ENCODE measurements at regions not wholly inside any gene's neighbourhood (a gene's known extent, or its start where the extent isn't known, plus 50 kb on each side); places are given as distances from the start of the nearest gene placed in this dataset.

DNA sequence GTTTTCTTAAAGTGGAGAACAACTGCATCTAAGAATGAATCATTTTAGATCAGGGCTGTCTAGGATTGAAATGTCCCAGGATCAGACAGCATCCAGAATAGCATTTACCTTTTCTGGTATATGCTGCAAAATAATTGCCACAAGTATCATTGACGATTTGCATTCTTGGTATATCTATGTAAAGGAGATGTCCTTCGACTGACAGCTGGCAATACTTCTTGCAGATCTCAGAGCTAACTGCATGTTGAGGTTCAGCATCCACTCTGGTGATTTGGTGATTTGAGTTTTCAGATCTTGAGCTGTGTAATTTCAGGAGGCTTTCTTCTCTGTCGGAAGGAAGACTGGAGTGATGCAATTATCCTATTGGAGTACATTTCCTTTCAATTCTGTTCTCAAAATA is 78.1 kb upstream of the CPHXL start:
- Histone ChIP-seq H3K4me1 (no peaks in the 10 kb centered on the region), H3K27me3 (no peaks in the 10 kb centered on the region), H3K9me3 (no peaks in the 10 kb centered on the region), H3K4me3 (no peak overlapping the region), H3K36me3 (no peaks in the 10 kb centered on the region), H3K27ac (no peak overlapping the region)
- 46 to 60% methylated on average over 3 of the region's 3 CpGs for WGBS, 2 donors
- FAIRE-seq = no peak
- DNase-seq = no peak
- ATAC-seq = no peak
- TF ChIP-seq, protein P1, sequence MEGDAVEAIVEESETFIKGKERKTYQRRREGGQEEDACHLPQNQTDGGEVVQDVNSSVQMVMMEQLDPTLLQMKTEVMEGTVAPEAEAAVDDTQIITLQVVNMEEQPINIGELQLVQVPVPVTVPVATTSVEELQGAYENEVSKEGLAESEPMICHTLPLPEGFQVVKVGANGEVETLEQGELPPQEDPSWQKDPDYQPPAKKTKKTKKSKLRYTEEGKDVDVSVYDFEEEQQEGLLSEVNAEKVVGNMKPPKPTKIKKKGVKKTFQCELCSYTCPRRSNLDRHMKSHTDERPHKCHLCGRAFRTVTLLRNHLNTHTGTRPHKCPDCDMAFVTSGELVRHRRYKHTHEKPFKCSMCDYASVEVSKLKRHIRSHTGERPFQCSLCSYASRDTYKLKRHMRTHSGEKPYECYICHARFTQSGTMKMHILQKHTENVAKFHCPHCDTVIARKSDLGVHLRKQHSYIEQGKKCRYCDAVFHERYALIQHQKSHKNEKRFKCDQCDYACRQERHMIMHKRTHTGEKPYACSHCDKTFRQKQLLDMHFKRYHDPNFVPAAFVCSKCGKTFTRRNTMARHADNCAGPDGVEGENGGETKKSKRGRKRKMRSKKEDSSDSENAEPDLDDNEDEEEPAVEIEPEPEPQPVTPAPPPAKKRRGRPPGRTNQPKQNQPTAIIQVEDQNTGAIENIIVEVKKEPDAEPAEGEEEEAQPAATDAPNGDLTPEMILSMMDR (IDR thresholded peaks at IDR 0.05) = no peak
- intact Hi-C loops (cut with DNase I) = no loop called here

DNA sequence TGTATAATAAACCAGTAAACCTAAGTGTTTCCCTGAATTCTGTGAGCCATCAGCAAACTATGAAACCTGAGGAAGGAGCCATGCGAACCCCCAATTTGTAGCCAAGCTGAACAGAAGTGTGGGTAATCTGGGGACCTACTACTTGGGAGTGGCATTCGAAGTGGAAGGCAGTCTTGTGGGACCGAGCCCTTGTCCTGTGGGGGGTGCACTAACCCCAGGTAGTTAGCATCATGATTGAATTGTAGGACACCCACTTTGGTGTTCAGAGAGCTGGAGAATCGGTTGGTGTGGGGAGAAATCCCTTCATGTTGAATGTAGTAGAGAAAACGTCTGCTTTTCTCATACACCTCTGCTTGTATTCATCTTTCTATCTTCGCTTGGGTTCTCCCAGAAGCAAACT is 79.7 kb upstream of the CPHXL start:
- WGBS, 2 donors = 79 to 83% methylated on average over 6 of the region's 6 CpGs
- TF ChIP-seq, protein P1 (IDR thresholded peaks at IDR 0.05) = no peak
- Histone ChIP-seq H3K4me1 (no peaks in the 10 kb centered on the region), H3K36me3 (no peaks in the 10 kb centered on the region), H3K27me3 (no peaks in the 10 kb centered on the region), H3K4me3 (no peak overlapping the region), H3K27ac (no peak overlapping the region), H3K9me3 (no peaks in the 10 kb centered on the region)
- intact Hi-C loops (cut with DNase I) = no loop called here
- FAIRE-seq (no peak), DNase-seq (no peak), ATAC-seq (no peak)

DNA sequence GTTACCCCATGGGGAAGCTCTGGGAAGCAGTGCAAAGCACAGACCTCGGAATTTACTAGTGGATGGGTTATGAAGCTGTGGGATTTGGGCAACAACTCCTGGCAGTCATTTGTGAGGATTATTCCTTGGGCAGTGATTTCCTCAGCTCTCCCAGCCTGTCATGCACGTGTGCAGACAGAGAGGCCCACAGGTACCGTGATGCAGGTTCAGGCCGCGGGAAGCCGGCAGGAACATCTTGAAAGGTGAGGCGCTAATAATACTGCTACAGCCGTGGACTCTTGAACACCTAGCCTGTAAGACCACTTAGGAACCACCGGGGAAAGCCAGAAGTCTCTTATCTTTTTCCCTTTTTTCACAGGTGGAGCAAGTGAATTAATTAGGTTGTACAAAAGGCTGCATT is 80.2 kb upstream of the CPHXL start:
- intact Hi-C loops (cut with DNase I) = no loop called here
- FAIRE-seq = no peak
- DNase-seq = no peak

DNA sequence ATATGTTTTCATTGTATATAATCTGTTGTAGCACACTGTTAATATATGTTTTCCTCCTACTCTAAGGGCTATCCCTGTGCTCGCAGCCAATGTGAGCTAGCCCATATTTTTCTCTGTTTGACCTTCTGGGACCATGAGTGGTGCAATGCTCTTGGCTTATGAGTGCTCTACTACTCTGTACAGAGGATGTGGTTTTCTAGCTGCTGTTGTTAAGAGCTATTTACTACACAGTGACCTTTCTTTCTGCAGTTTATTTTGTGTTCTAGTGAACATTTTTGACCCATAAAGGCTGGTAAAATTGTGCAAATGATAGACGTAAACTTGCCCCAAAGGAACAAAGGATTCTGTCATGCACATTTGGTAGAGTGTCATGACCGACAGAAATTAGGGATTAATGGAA is 84.1 kb upstream of the CPHXL start:
- TF ChIP-seq, protein P1 (IDR thresholded peaks at IDR 0.05) = no peak
- no peak overlapping the region for H3K4me3 ChIP-seq
- H3K27ac ChIP-seq = no peak overlapping the region
- intact Hi-C loops (cut with DNase I) = no loop called here
- no peaks in the 10 kb centered on the region for H3K36me3 ChIP-seq
- H3K9me3 ChIP-seq = no peaks in the 10 kb centered on the region
- ATAC-seq (peak in 3 of 4 donors; percentile 37 to 40 (median 37)), FAIRE-seq (no peak), DNase-seq (no peak)
- no peaks in the 10 kb centered on the region for H3K4me1 ChIP-seq
- H3K27me3 ChIP-seq = no peaks in the 10 kb centered on the region
- WGBS, 2 donors = 82 to 83% methylated on average over 3 of the region's 3 CpGs

More for the DNA sequence above, 80.2 kb upstream of the CPHXL start:
- ATAC-seq = no peak
- Histone ChIP-seq H3K4me1 (no peaks in the 10 kb centered on the region), H3K4me3 (no peak overlapping the region), H3K27ac (no peak overlapping the region), H3K9me3 (no peaks in the 10 kb centered on the region), H3K27me3 (no peaks in the 10 kb centered on the region), H3K36me3 (no peaks in the 10 kb centered on the region)
- 86 to 87% methylated on average over 9 of the region's 9 CpGs for WGBS, 2 donors
- TF ChIP-seq, protein P1 (IDR thresholded peaks at IDR 0.05) = no peak

DNA sequence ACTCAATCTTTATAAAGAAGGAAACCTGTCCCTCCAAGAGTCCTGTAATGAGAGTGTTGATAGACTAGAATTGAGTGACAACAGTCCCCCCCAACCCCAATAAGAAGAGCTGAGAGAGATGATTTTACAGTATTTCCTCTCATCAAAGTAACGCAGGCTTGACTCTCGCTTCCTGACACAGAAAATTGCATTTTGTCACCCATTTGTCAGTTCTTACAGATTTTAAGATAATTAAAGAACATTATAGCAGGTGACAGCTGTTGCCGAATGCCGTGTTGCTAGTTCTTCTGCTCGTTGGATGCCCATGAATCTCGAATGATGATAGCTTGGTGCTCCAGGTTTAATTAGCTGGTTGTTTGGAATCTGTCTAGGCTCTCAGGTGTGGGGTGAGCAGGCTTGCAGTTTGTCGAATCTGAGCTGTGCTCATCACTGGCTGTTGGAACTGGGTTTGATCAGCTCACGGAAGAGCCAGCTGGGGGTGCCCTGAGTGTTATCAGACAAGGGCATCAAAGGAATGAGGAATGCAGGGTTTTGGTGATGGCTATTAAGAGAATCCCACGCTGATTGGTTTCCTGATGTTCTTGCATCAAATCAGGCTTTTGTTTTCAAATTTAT is 84.8 kb upstream of the CPHXL start:
- TF ChIP-seq, protein P1 (IDR thresholded peaks at IDR 0.05) = no peak
- FAIRE-seq (no peak), DNase-seq (no peak), ATAC-seq (no peak)
- WGBS, 2 donors = 71 to 73% methylated on average over 9 of the region's 9 CpGs
- intact Hi-C loops (cut with DNase I) = no loop called here
- Histone ChIP-seq H3K27ac (no peak overlapping the region), H3K9me3 (no peaks in the 10 kb centered on the region), H3K4me1 (no peaks in the 10 kb centered on the region), H3K36me3 (no peaks in the 10 kb centered on the region), H3K4me3 (no peak overlapping the region), H3K27me3 (no peaks in the 10 kb centered on the region)

Measured in pancreas (tissue), 10 donors.